BE2C (cell line): ENCODE measurements at regions not wholly inside any gene's neighbourhood (a gene's known extent, or its start where the extent isn't known, plus 50 kb on each side); places are given as distances from the start of the nearest gene placed in this dataset.

ENCODE experiments used
- DNase-seq: peaks from one replicate; pipeline ENCODE4 v3.0.0-alpha.2; 2020
- H3K27me3 ChIP-seq: fragments of 250-450 bp; sonication (Bioruptor Pico); 2 replicates; pipeline ENCODE4 v1.5.1; 2020; ENCODE audit warnings: mild to moderate bottlenecking
- H3K36me3 ChIP-seq: fragments of 250-450 bp; sonication (Bioruptor Pico); 2 replicates; pipeline ENCODE4 v1.5.1; 2020; ENCODE audit warnings: mild to moderate bottlenecking
- H3K4me1 ChIP-seq: fragments of 250-450 bp; sonication (Bioruptor Pico); 2 replicates; pipeline ENCODE4 v1.5.1; 2020
- H3K4me3 ChIP-seq: 2 replicates; pipeline ENCODE4 v1.5.1; 2011; ENCODE audit warnings: low read depth, low read length
- H3K9me3 ChIP-seq: fragments of 250-450 bp; sonication (Bioruptor Pico); 2 replicates; pipeline ENCODE4 v1.5.1; 2020
- CTCF ChIP-seq: IDR thresholded peaks from 2 replicates; pipeline ENCODE4 v1.5.1; 2012; ENCODE audit warnings: mild to moderate bottlenecking, low read depth, low read length

- TF ChIP-seq CTCF, result no peak
- Histone ChIP-seq H3K4me1 (no peaks in the 10 kb centered on the region), H3K9me3 (no peaks in the 10 kb centered on the region), H3K4me3 (no peak overlapping the region), H3K27me3 (no peaks in the 10 kb centered on the region), H3K36me3 (no peaks in the 10 kb centered on the region)
- DNase-seq, result no peak
These were observed 94.3 kb downstream of the ADCYAP1 start for GRCh38 chr18:998936-999335.

- H3K36me3 ChIP-seq, result no peaks in the 10 kb centered on the region
- H3K27me3 ChIP-seq, result no peaks in the 10 kb centered on the region
- no peak for TF ChIP-seq CTCF
- H3K4me1 ChIP-seq, result no peaks in the 10 kb centered on the region
- H3K4me3 ChIP-seq, result no peak overlapping the region
- no peak for DNase-seq
- no peaks in the 10 kb centered on the region for H3K9me3 ChIP-seq
These were observed 98.0 kb downstream of the ADCYAP1 start for GRCh38 chr18:1002653-1003178.

GRCh38 chr18:1003499-1003898, 98.8 kb downstream of the ADCYAP1 start:
- no peaks in the 10 kb centered on the region for H3K27me3 ChIP-seq
- DNase-seq, result no peak
- no peaks in the 10 kb centered on the region for H3K4me1 ChIP-seq
- no peak for TF ChIP-seq CTCF
- H3K4me3 ChIP-seq, result no peak overlapping the region
- no peaks in the 10 kb centered on the region for H3K9me3 ChIP-seq
- no peaks in the 10 kb centered on the region for H3K36me3 ChIP-seq

DNA sequence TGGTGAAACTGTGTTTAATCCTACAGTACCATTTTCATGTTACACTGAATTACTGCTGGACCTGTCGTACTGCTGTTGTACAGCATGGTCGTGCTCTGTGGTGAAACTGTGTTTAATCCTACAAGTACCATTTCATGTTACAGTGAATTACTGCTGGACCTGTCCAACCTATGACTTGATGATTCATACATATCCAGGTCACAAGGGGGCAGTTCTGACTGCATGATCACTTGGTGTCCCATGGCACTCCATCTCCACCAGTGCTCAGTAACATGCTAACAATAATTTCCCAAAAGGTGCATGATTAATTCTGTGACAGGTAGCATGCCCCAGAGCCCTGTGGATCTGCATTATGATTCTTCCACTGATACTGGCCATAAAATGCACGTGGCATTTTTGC, 101.6 kb downstream of the ADCYAP1 start:
- no peak for DNase-seq
- Histone ChIP-seq H3K27me3 (no peaks in the 10 kb centered on the region), H3K4me3 (no peak overlapping the region), H3K36me3 (no peaks in the 10 kb centered on the region), H3K4me1 (no peaks in the 10 kb centered on the region), H3K9me3 (no peaks in the 10 kb centered on the region)
- no peak for TF ChIP-seq CTCF

DNA sequence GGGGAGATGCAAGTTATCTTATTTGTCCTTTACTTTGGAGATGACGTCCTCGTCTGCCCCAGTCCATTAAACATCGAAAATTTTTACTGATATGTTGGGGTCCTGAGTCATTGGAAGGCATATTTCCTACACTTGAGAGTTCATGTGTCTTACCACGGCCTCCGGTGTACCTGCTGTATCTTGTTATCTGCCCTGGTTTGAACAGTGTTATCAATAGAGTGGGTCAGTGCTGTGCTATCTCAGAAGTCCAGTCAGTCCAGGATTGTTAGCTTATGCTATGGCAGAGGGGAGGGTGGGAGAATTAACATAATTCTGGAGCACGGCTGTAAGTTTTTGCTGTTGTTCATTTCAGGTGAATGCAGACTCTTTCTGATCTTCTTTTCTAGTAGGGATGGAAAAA, 102.3 kb downstream of the ADCYAP1 start:
- H3K36me3 ChIP-seq, result no peaks in the 10 kb centered on the region
- H3K4me1 ChIP-seq, result no peaks in the 10 kb centered on the region
- H3K9me3 ChIP-seq, result no peaks in the 10 kb centered on the region
- no peak overlapping the region for H3K4me3 ChIP-seq
- no peaks in the 10 kb centered on the region for H3K27me3 ChIP-seq
- no peak for DNase-seq
- no peak for TF ChIP-seq CTCF

DNA sequence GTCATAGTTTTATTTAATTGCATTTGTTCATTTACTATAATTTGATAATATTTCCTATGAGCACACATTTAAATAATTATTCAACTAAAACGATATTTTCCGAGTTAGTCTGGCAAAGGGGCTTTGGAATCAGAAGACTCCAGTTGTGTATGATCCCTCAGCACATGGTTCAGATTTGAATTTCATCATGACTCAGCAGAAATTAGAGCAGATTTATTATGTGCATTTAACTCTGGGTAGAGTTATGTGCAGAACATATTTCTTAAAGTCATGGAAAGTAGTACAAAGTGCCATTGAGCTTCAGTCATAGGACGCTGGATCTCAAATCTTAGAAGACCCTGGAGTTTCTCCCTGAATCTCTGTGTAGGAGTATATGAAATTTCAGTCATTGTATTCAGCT, 106.7 kb downstream of the ADCYAP1 start:
- no peaks in the 10 kb centered on the region for H3K27me3 ChIP-seq
- no peak for TF ChIP-seq CTCF
- peaks cover 17% of the 10 kb centered on the region for H3K4me1 ChIP-seq
- no peaks in the 10 kb centered on the region for H3K36me3 ChIP-seq
- no peak for DNase-seq
- H3K9me3 ChIP-seq, result no peaks in the 10 kb centered on the region
- H3K4me3 ChIP-seq, result no peak overlapping the region
